ENCODE measurements at regions not wholly inside any gene's neighbourhood (a gene's known extent, or its start where the extent isn't known, plus 50 kb on each side); places are given as distances from the start of the nearest gene placed in this dataset.
"Not testable (repeated sequence)": the region's sequence is repeated elsewhere in the genome, so short reads cannot be mapped to it uniquely, and the experiment has no call there.

GRCh38 chr4:123176605-123177004 is 220.0 kb upstream of the SPRY1 start:
- H3K4me3 Mint-ChIP-seq = no peak overlapping the region
- no peaks in the 10 kb centered on the region for H3K4me1 Mint-ChIP-seq
- H3K36me3 Mint-ChIP-seq (ENCODE audit: low read depth) = peaks cover 2% of the 10 kb centered on the region
- DNase-seq (ENCODE audit: low read depth, low spot score) = no peak
- TF ChIP-seq CTCF (conservative IDR thresholded peaks at IDR 0.05) = no peak
- no peak overlapping the region for H3K27ac Mint-ChIP-seq (ENCODE audit: unreplicated experiment)
- H3K27me3 Mint-ChIP-seq (ENCODE audit: low read depth) = no peaks in the 10 kb centered on the region
- H3K9me3 Mint-ChIP-seq = peaks cover 6% of the 10 kb centered on the region

DNA sequence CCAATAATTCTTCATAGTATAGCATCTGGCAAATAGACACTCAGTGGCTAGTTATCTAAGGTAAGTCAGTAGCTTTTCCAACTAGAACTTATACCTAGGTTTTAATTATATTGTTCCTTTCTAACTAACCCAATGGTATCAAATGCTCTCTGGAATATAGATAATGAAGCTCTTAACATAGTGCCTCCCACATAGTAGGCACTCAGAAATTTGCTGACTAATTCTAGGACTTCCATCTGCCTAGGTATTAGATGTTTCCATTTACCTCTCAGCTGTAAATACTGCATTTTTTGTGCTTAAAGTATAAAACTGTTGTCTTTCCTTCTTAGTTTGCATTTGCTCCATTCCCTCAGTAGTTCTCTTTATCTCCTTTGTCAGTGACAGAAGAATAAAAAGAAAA is 214.3 kb upstream of the SPRY1 start:
- no peaks in the 10 kb centered on the region for H3K9me3 Mint-ChIP-seq
- DNase-seq (ENCODE audit: low read depth, low spot score) = no peak
- H3K27me3 Mint-ChIP-seq (ENCODE audit: low read depth) = no peaks in the 10 kb centered on the region
- H3K36me3 Mint-ChIP-seq (ENCODE audit: low read depth) = no peaks in the 10 kb centered on the region
- TF ChIP-seq CTCF (conservative IDR thresholded peaks at IDR 0.05) = no peak
- H3K27ac Mint-ChIP-seq (ENCODE audit: unreplicated experiment) = no peak overlapping the region
- peaks cover 8% of the 10 kb centered on the region for H3K4me1 Mint-ChIP-seq
- H3K4me3 Mint-ChIP-seq = no peak overlapping the region

GRCh38 chr4:123183308-123183707 is 213.3 kb upstream of the SPRY1 start:
- peaks cover 8% of the 10 kb centered on the region for H3K4me1 Mint-ChIP-seq
- DNase-seq (ENCODE audit: low read depth, low spot score) = no peak
- no peaks in the 10 kb centered on the region for H3K27me3 Mint-ChIP-seq (ENCODE audit: low read depth)
- H3K9me3 Mint-ChIP-seq = no peaks in the 10 kb centered on the region
- no peak for TF ChIP-seq CTCF (conservative IDR thresholded peaks at IDR 0.05)
- H3K36me3 Mint-ChIP-seq (ENCODE audit: low read depth) = no peaks in the 10 kb centered on the region
- no peak overlapping the region for H3K27ac Mint-ChIP-seq (ENCODE audit: unreplicated experiment)
- H3K4me3 Mint-ChIP-seq = no peak overlapping the region

- not testable (repeated sequence) for H3K4me1 Mint-ChIP-seq; DNase-seq (ENCODE audit: low read depth, low spot score); H3K27me3 Mint-ChIP-seq (ENCODE audit: low read depth); H3K4me3 Mint-ChIP-seq; H3K9me3 Mint-ChIP-seq; H3K36me3 Mint-ChIP-seq (ENCODE audit: low read depth); H3K27ac Mint-ChIP-seq (ENCODE audit: unreplicated experiment)
These were observed 212.8 kb upstream of the SPRY1 start for GRCh38 chr4:123183754-123184153.

DNA sequence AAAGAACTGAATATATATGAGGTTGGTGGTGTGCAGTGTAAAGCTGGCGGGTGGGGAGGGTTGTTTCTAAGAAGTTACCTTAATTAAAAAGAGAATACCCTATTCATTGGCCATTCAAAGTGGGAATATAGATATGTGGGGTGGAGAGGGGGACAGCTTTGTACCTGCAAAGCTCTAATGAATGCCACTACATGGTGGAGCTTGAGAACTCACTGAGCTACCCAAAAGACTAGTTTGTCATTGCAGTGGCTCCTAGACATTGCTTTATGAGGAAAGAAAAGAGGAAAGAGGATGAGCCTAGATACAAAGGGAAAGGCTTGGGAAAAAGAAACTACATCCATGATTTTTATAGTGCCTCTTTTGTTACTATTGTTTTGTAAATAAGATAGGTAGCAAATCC is 209.9 kb upstream of the SPRY1 start:
- no peak overlapping the region for H3K27ac Mint-ChIP-seq (ENCODE audit: unreplicated experiment)

GRCh38 chr4:123190176-123190575 is 206.4 kb upstream of the SPRY1 start:
- DNase-seq (ENCODE audit: low read depth, low spot score) = no peak
- no peak overlapping the region for H3K4me3 Mint-ChIP-seq
- H3K4me1 Mint-ChIP-seq = peaks cover 14% of the 10 kb centered on the region
- no peaks in the 10 kb centered on the region for H3K9me3 Mint-ChIP-seq
- TF ChIP-seq CTCF (conservative IDR thresholded peaks at IDR 0.05) = no peak
- H3K27ac Mint-ChIP-seq (ENCODE audit: unreplicated experiment) = no peak overlapping the region
- H3K36me3 Mint-ChIP-seq (ENCODE audit: low read depth) = no peaks in the 10 kb centered on the region
- no peaks in the 10 kb centered on the region for H3K27me3 Mint-ChIP-seq (ENCODE audit: low read depth)

More for the DNA sequence above, 209.9 kb upstream of the SPRY1 start:
- Mint-ChIP-seq H3K27me3 (ENCODE audit: low read depth) (no peaks in the 10 kb centered on the region), H3K4me1 (peaks cover 14% of the 10 kb centered on the region), H3K36me3 (ENCODE audit: low read depth) (no peaks in the 10 kb centered on the region), H3K9me3 (no peaks in the 10 kb centered on the region), H3K4me3 (no peak overlapping the region)
- TF ChIP-seq CTCF (conservative IDR thresholded peaks at IDR 0.05) = no peak
- no peak for DNase-seq (ENCODE audit: low read depth, low spot score)
